ENCODE measurements at regions not wholly inside any gene's neighbourhood (a gene's known extent, or its start where the extent isn't known, plus 50 kb on each side); places are given as distances from the start of the nearest gene placed in this dataset.
"Not testable (repeated sequence)": the region's sequence is repeated elsewhere in the genome, so short reads cannot be mapped to it uniquely, and the experiment has no call there.

GRCh38 chr12:24503477-24503876 is 445.4 kb downstream of the BCAT1 start:
- not testable (repeated sequence) for TF ChIP-seq POLR2A, POLR2AphosphoS5 (IDR thresholded peaks at IDR 0.05; ENCODE audit: low read depth, low read length)

Data from GM12892 (cell line).